ENCODE measurements at regions not wholly inside any gene's neighbourhood (a gene's known extent, or its start where the extent isn't known, plus 50 kb on each side); places are given as distances from the start of the nearest gene placed in this dataset.

DNA sequence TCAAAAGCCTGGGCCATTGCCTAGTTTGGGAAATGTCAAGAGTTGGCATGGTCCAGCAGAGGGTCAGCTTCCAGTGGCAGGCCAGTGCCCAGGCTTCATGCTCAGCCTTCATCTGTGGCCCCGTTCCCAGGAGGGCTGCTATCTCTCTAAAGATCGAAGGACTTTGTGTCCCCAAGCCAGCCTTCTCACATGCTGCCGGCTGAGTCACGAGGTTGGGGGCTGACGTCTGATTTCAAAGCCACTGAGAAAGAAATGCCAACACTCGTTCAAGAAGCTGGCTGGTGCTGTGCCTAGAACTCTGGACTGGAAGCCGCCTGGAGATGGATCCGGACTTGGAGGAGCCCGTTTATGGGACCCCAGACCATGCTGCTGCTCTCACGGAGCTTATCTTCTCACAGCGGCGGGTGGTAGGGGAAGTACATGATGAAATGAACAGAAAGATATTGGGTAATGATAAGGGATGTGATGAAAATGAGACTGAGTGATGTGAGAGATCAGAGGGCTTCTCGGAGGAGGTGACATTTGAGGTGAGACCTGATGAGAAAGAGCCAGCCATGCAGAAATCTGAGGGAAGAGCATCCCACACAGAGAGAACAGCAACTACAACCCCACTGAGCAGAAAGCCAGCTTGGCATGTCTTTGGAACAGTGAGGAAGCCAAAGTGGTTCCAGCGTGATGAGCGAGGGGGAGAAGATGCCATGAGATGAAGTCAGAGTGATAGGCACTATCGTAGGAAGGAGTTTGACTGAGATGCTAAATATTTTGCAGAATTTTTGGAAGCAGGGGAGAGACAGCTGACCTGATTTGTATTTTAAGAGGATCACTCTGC, 54.9 kb upstream of the BOD1 start:
- peaks cover 4% of the 10 kb centered on the region for H3K9me3 ChIP-seq
- WGBS, result 46% methylated on average over 16 of the region's 16 CpGs
- DNase-seq (ENCODE audit: low spot score in 2 of 2), result peak; percentile 75 to 79
- no peaks in the 10 kb centered on the region for H3K27me3 ChIP-seq
- H3K4me1 ChIP-seq, result peaks cover 19% of the 10 kb centered on the region
- H3K36me3 ChIP-seq, result no peaks in the 10 kb centered on the region
- peak overlapping the region; percentile 75 for H3K27ac ChIP-seq
- H3K4me3 ChIP-seq, result peak overlapping the region; percentile 15
- TF ChIP-seq, protein P1, sequence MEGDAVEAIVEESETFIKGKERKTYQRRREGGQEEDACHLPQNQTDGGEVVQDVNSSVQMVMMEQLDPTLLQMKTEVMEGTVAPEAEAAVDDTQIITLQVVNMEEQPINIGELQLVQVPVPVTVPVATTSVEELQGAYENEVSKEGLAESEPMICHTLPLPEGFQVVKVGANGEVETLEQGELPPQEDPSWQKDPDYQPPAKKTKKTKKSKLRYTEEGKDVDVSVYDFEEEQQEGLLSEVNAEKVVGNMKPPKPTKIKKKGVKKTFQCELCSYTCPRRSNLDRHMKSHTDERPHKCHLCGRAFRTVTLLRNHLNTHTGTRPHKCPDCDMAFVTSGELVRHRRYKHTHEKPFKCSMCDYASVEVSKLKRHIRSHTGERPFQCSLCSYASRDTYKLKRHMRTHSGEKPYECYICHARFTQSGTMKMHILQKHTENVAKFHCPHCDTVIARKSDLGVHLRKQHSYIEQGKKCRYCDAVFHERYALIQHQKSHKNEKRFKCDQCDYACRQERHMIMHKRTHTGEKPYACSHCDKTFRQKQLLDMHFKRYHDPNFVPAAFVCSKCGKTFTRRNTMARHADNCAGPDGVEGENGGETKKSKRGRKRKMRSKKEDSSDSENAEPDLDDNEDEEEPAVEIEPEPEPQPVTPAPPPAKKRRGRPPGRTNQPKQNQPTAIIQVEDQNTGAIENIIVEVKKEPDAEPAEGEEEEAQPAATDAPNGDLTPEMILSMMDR (IDR thresholded peaks at IDR 0.05), result no peak
- TF ChIP-seq POLR2AphosphoS5 (IDR thresholded peaks at IDR 0.05) (no peak), POLR2A (IDR thresholded peaks at IDR 0.05) (no peak), EP300 (IDR thresholded peaks at IDR 0.05) (no peak)

DNA sequence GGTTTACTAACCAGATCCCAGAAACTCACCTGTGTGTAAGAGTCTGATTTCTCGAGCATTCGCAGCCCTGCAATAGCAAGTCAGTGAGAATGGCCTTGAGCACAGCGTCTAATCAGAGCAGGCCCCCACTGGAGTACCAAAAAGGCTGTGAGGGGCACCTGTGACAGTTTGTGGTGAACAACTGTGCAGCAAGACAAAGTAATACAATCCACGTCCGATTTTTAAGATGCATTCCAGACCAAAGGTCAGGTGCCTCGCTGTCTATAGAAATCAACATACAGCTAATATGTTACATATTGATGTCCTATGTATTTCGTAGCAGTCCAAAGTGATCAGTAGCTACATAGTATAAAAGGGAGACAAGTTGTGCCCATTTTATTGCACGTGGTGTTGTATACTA, 55.7 kb upstream of the BOD1 start:
- Histone ChIP-seq H3K4me1 (peaks cover 19% of the 10 kb centered on the region), H3K27me3 (no peaks in the 10 kb centered on the region), H3K27ac (no peak overlapping the region), H3K4me3 (no peak overlapping the region), H3K36me3 (no peaks in the 10 kb centered on the region), H3K9me3 (peaks cover 4% of the 10 kb centered on the region)
- no peak for DNase-seq (ENCODE audit: low spot score in 2 of 2)
- WGBS, result 94% methylated on average over 8 of the region's 8 CpGs
- no peak for TF ChIP-seq EP300 (IDR thresholded peaks at IDR 0.05)
- TF ChIP-seq, protein P1 (IDR thresholded peaks at IDR 0.05), result no peak
- no peak for TF ChIP-seq POLR2A (IDR thresholded peaks at IDR 0.05)
- TF ChIP-seq POLR2AphosphoS5 (IDR thresholded peaks at IDR 0.05), result no peak

DNA sequence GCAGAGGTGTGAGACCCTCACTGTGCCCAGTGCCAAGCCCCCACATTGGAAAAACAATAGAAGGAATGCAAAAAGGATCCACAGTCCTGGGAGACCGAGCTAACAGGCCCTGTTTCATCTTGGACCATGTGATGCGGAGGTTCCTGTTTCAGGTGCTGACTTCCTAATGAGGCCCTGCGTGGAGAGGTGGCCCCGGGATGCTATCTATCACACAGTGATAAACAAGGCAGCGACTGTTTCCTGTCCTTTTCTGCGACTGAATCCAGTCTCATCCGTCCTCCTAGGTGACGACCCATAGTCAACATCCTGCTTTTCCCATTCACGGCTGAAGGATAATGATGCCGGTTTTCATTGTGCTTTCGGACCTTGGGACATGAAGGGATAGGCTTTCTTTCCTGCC, 56.4 kb upstream of the BOD1 start:
- WGBS, result 83% methylated on average over 11 of the region's 11 CpGs
- Histone ChIP-seq H3K9me3 (peaks cover 4% of the 10 kb centered on the region), H3K27ac (no peak overlapping the region), H3K4me3 (no peak overlapping the region), H3K4me1 (peaks cover 19% of the 10 kb centered on the region), H3K36me3 (no peaks in the 10 kb centered on the region), H3K27me3 (no peaks in the 10 kb centered on the region)
- peak in 1 of 2 donors; percentile 37 for DNase-seq (ENCODE audit: low spot score in 2 of 2)
- no peak for TF ChIP-seq POLR2AphosphoS5 (IDR thresholded peaks at IDR 0.05)
- TF ChIP-seq EP300 (IDR thresholded peaks at IDR 0.05), result no peak
- TF ChIP-seq, protein P1 (IDR thresholded peaks at IDR 0.05), result no peak
- no peak for TF ChIP-seq POLR2A (IDR thresholded peaks at IDR 0.05)

GRCh38 chr5:173673295-173674101, 57.0 kb upstream of the BOD1 start:
- H3K9me3 ChIP-seq, result peaks cover 4% of the 10 kb centered on the region
- peak in 1 of 2 donors; percentile 63 for DNase-seq (ENCODE audit: low spot score in 2 of 2)
- no peak overlapping the region for H3K27ac ChIP-seq
- H3K4me1 ChIP-seq, result peaks cover 19% of the 10 kb centered on the region
- TF ChIP-seq, protein P1 (IDR thresholded peaks at IDR 0.05), result no peak
- no peak for TF ChIP-seq POLR2A (IDR thresholded peaks at IDR 0.05)
- TF ChIP-seq POLR2AphosphoS5 (IDR thresholded peaks at IDR 0.05), result no peak
- no peak for TF ChIP-seq EP300 (IDR thresholded peaks at IDR 0.05)
- 69% methylated on average over 16 of the region's 16 CpGs for WGBS
- no peaks in the 10 kb centered on the region for H3K27me3 ChIP-seq
- no peak overlapping the region for H3K4me3 ChIP-seq
- no peaks in the 10 kb centered on the region for H3K36me3 ChIP-seq

Data from suprapubic skin (tissue), 4 donors.